ENCODE measurements at regions not wholly inside any gene's neighbourhood (a gene's known extent, or its start where the extent isn't known, plus 50 kb on each side); places are given as distances from the start of the nearest gene placed in this dataset.
A peak's percentile ranks its signal among the peaks of the same experiment; 100 is the strongest.

DNA sequence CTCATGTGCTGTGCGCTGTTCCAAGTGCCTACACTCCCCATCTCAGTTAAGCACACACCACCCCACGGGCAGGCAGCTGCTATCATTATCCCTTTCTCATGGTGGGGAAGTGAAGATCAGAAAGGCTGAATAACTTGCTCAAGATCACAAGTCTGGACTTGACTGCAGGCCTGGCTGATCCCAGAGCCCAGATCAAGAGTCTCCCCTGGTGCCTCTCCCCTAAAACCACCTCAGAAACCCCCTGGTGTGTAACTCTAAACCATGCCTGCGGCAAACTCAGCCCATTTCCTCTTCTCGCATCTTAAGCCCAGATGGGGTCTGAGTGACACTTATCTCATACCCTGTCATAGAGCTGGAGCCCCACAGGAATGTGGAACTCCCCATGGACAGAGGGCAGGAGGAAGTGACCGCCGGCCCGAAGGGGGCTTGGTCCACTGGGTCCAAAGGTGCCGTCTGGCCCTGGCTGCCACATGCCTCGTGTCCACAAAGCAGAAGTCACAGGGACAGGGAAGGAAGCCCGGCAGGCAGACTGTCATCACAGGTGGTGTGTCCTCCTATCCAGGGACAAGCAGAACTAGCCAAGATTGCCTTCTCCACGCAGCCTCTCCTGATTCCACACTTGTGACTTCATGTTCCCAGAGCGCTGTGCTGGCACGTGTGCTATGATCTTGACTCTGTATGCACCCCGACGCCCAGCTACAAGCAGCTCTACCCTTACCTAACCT, 92.1 kb downstream of the SYF2 start:
- WGBS, 2 donors: 61 to 72% methylated on average over 11 to 13 of the region's 15 CpGs

DNA sequence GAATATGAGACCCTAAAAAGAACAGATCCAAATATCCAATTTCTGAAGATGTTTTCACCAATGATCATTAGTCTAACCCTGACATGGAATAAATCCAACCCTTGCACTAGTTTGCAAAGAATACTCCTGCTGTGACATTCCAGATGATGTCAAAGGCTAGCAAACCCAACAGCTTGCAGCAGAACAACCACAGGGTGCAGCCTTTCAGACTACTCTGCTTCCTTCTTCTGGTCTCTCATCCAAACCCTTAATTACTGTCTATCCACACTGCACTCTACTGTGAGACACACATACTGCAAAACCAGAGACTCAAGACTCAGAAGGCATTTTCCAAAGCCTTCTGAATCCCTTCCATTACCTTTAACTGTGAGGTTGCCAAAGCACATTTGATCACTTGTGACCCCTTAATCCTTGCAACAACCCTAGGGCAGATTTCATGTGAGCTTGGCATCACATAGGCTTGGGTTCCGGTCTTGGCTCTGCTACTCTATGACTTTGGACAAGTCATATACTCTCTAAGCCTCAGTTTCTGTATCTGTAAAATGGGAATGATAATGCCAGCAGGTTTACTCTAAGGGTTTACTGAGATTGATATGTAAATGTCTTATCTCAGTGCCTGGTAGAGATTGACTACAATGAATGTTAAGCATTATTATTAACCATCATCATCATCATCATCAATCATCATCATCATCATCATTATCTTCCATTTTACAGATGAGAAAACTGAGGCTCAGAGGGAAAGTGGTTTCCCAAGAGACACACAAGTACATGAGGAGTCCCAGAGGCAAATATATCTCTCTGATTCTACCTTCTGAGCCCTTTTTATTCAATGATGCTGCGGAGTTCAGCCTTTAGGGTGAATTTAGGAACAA, 94.5 kb downstream of the SYF2 start:
- no peak overlapping the region for H3K4me3 ChIP-seq (replicated peaks in 1 of 3)
- no peaks in the 10 kb centered on the region for H3K4me1 ChIP-seq
- 91 to 95% methylated on average over 2 of the region's 2 CpGs for WGBS, 2 donors
- no peaks in the 10 kb centered on the region for H3K9me3 ChIP-seq
- DNase-seq: no peak
- no peaks in the 10 kb centered on the region for H3K36me3 ChIP-seq
- H3K27me3 ChIP-seq: no peaks in the 10 kb centered on the region
- intact Hi-C loops (cut with DNase I): no loop called here
- TF ChIP-seq, protein P1, sequence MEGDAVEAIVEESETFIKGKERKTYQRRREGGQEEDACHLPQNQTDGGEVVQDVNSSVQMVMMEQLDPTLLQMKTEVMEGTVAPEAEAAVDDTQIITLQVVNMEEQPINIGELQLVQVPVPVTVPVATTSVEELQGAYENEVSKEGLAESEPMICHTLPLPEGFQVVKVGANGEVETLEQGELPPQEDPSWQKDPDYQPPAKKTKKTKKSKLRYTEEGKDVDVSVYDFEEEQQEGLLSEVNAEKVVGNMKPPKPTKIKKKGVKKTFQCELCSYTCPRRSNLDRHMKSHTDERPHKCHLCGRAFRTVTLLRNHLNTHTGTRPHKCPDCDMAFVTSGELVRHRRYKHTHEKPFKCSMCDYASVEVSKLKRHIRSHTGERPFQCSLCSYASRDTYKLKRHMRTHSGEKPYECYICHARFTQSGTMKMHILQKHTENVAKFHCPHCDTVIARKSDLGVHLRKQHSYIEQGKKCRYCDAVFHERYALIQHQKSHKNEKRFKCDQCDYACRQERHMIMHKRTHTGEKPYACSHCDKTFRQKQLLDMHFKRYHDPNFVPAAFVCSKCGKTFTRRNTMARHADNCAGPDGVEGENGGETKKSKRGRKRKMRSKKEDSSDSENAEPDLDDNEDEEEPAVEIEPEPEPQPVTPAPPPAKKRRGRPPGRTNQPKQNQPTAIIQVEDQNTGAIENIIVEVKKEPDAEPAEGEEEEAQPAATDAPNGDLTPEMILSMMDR (IDR thresholded peaks at IDR 0.05): no peak
- TF ChIP-seq POLR2A (IDR thresholded peaks at IDR 0.05): no peak
- H3K27ac ChIP-seq: no peak overlapping the region

More for the DNA sequence above, 92.1 kb downstream of the SYF2 start:
- Histone ChIP-seq H3K4me1 (no peaks in the 10 kb centered on the region), H3K36me3 (no peaks in the 10 kb centered on the region), H3K4me3 (replicated peaks in 1 of 3) (no peak overlapping the region), H3K27me3 (no peaks in the 10 kb centered on the region), H3K27ac (no peak overlapping the region), H3K9me3 (no peaks in the 10 kb centered on the region)
- TF ChIP-seq, protein P1 (IDR thresholded peaks at IDR 0.05): no peak
- no peak for TF ChIP-seq POLR2A (IDR thresholded peaks at IDR 0.05)
- no peak for DNase-seq
- intact Hi-C loops (cut with DNase I): no loop called here

DNA sequence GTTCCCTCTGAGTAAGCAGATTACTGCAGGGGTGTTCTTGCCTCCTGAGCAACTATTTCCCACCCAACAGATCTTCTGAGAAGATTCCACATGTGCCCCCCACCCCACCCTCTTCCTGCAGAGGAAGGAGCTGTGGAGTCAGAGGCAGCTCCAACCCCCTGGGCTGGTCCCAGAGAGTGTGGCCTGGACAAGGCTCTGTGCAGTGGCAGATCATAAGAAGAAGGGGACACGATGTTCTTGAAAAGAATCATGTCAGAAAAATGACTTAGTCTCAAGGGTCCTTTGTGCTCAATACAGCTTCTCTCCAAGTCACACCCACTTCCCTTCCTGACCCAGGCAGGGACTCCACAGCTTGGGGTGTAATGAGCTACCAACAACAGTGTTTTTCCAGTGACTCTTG, 95.2 kb downstream of the SYF2 start:
- Histone ChIP-seq H3K4me1 (no peaks in the 10 kb centered on the region), H3K36me3 (no peaks in the 10 kb centered on the region), H3K9me3 (no peaks in the 10 kb centered on the region), H3K4me3 (replicated peaks in 1 of 3) (no peak overlapping the region), H3K27me3 (no peaks in the 10 kb centered on the region), H3K27ac (no peak overlapping the region)
- DNase-seq: no peak
- TF ChIP-seq POLR2A (IDR thresholded peaks at IDR 0.05): no peak
- TF ChIP-seq, protein P1 (IDR thresholded peaks at IDR 0.05): no peak
- 22 to 35% methylated on average over 1 of the region's 1 CpG for WGBS, 2 donors
- intact Hi-C loops (cut with DNase I): no loop called here

DNA sequence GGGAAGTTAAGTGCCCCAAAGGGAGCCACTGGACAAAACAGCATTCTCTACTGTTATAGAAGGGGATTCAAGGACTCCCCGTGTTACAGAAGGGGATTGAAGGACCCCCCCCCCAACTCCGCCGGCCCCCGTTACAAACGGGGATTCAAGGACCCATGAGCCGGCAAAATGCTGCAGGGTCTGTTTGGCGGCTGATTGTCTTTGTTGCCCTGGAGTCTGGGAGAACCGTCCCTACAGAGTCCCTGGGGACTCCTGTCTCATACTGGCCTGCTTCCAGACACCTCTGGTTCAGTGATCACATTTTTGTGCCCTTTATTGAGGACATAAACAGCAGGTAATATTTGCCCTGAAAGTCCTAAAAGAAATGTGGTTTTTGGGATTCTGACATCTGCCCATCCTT, 96.4 kb downstream of the SYF2 start:
- no peak for TF ChIP-seq POLR2A (IDR thresholded peaks at IDR 0.05)
- TF ChIP-seq, protein P1 (IDR thresholded peaks at IDR 0.05): no peak
- peak; percentile 16 to 21 for DNase-seq
- no peaks in the 10 kb centered on the region for H3K36me3 ChIP-seq
- H3K27ac ChIP-seq: no peak overlapping the region
- WGBS, 2 donors: 18 to 33% methylated on average over 3 to 8 of the region's 8 CpGs
- intact Hi-C loops (cut with DNase I): no loop called here
- no peak overlapping the region for H3K4me3 ChIP-seq (replicated peaks in 1 of 3)
- no peaks in the 10 kb centered on the region for H3K9me3 ChIP-seq
- H3K27me3 ChIP-seq: no peaks in the 10 kb centered on the region
- H3K4me1 ChIP-seq: no peaks in the 10 kb centered on the region

Data from thyroid gland (tissue), 4 donors.